Naive thymus-derived CD8-positive, alpha-beta T cell (primary cell): ENCODE measurements at regions not wholly inside any gene's neighbourhood (a gene's known extent, or its start where the extent isn't known, plus 50 kb on each side); places are given as distances from the start of the nearest gene placed in this dataset.

Source experiments
- ATAC-seq, 2 donors: fragments of 150-1000 bp; cut with Tn5 transposase in 1 of 2; sonication (Bioruptor Pico), chemical (Tn5 transposase) in 1 of 2; 1 replicate in 1 of 2; 2 replicates in 1 of 2; pipeline ENCODE4 v1.10.0; 2021; ENCODE audit warnings: mild to moderate bottlenecking in 2 of 2, moderate library complexity in 2 of 2
- POLR2A ChIA-PET: fragments of 350-600 bp; sonication (Branson Sonifier 250); formaldehyde crosslinking; loops from one replicate; lab custom pipeline; 2021; ENCODE audit warnings: antibody characterized with exemption; lab: Charles Lee
- DNase-seq, 10 donors: peaks; one replicate each; pipeline versions ENCODE4 v3.0.0 to v3.0.0-alpha.2; 2020 to 2022
- H3K27ac Mint-ChIP-seq, 10 donors: one replicate each; pipeline ENCODE4 v1.8.0; 2020 to 2022; ENCODE audit warnings: mild to moderate bottlenecking in 10 of 10, mixed read lengths in 10 of 10, moderate library complexity in 4 of 10, inconsistent platforms in 1 of 10
- H3K27me3 Mint-ChIP-seq, 5 donors: one replicate each; pipeline ENCODE4 v1.8.0; 2021 to 2022; ENCODE audit warnings: mixed read lengths in 5 of 5
- H3K36me3 Mint-ChIP-seq, 3 donors: one replicate each; pipeline ENCODE4 v1.8.0; 2020 to 2022; ENCODE audit warnings: mixed read lengths in 3 of 3, mild to moderate bottlenecking in 2 of 3, inconsistent platforms in 1 of 3
- H3K4me1 Mint-ChIP-seq, 4 donors: one replicate each; pipeline ENCODE4 v1.8.0; 2021 to 2022; ENCODE audit warnings: mixed read lengths in 4 of 4
- H3K4me3 Mint-ChIP-seq, 10 donors: one replicate each; pipeline ENCODE4 v1.8.0; 2020 to 2022; ENCODE audit warnings: mild to moderate bottlenecking in 10 of 10, mixed read lengths in 10 of 10, moderate library complexity in 6 of 10, inconsistent platforms in 1 of 10
- H3K9me3 Mint-ChIP-seq, 9 donors: one replicate each; pipeline ENCODE4 v1.8.0; 2020 to 2022; ENCODE audit warnings: mixed read lengths in 9 of 9, mild to moderate bottlenecking in 3 of 9, inconsistent platforms in 1 of 9, moderate library complexity in 1 of 9

DNA sequence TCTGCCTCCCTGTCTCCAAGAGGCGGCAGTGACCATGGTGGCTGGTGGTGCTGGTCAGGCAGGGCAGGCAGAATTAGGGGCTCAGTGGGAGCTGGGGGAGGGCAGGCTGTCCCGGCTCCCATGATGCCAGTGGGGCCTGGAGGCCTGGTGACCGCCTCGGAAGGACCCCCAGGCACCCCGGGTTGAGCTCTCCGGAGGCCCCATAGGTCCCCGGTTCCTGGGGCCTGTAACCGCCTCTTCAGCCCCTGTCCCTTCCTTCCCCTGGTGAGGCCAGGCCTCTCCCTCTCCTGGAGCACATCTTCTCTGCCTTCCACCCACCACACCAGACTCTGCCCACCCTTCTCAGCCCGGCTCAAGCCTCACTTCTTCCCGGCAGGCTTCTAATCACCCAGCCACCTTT is 117.7 kb upstream of the GSC start:
- Mint-ChIP-seq H3K27me3 (peaks cover 2 to 22% (median 12%) of the 10 kb centered on the region in 5 donors), H3K36me3 (no peaks in the 10 kb centered on the region), H3K9me3 (no peaks in the 10 kb centered on the region), H3K4me1 (no peaks in the 10 kb centered on the region), H3K4me3 (no peak overlapping the region), H3K27ac (no peak overlapping the region)
- no peak for ATAC-seq
- POLR2A ChIA-PET: no interaction called here
- DNase-seq: no peak

DNA sequence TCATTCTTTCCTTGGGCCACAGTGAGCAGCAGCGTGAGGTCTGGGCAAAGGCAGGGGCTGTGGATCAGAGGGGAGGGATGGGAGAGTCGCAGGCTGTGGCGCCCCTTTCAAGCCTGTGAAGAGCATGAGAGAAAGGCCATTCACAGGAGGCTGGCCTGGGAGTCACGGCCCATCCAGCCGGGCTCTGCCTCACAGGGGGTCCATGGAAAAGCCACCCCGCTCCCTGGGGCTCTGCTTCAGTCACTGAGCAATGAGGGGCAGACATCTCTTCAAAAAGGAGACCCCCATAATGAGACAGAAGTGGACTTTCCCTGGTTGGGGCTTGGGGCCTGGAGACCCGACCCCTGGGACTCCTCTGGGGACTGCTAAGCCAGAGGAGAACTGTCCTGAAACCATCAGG is 117.0 kb upstream of the GSC start:
- no peak overlapping the region for H3K4me3 Mint-ChIP-seq
- no peak overlapping the region for H3K27ac Mint-ChIP-seq
- peaks cover 0 to 22% (median 12%) of the 10 kb centered on the region in 5 donors for H3K27me3 Mint-ChIP-seq
- POLR2A ChIA-PET: no interaction called here
- ATAC-seq: no peak
- no peak for DNase-seq
- no peaks in the 10 kb centered on the region for H3K9me3 Mint-ChIP-seq
- H3K4me1 Mint-ChIP-seq: no peaks in the 10 kb centered on the region
- no peaks in the 10 kb centered on the region for H3K36me3 Mint-ChIP-seq

DNA sequence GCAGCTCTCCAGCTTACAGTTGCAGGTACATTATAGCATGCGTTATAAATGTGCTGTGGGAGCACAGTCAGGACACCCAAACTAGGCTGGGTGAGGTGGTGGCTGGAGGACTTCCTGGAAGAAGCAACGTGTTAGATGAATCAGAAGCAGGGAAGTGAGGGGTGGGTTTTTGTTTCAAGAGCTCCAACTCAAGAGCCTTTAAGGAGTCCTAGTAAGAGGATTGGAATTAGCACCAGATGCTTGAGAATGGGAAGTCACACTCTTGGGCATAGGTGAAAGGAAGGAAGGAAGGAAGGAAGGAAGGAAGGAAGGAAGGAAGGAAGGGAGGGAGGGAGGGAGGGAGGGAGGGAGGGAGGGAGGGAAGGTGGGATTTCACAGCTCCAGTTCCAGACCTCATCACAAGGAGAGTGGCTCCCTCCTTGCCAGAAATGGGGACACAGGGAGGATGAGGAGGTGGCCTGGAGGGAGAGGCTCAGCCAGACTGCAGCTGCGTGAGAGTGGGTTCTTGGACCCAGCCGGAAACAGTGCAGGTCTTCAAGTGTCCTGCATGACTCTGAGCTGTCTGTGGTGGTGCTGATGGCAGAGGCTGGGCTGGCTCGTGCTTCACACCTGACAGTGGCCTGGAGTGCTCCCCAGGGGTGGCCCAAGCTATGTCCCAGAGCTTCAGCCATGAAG is 115.7 kb upstream of the GSC start:
- Mint-ChIP-seq H3K27ac (peak overlapping the region in 1 of 10 donors; percentile 5), H3K4me1 (no peaks in the 10 kb centered on the region), H3K4me3 (no peak overlapping the region), H3K36me3 (no peaks in the 10 kb centered on the region), H3K27me3 (peaks cover 0 to 22% (median 12%) of the 10 kb centered on the region in 5 donors), H3K9me3 (no peaks in the 10 kb centered on the region)
- DNase-seq (no peak), ATAC-seq (no peak)
- POLR2A ChIA-PET: interaction anchor here (0.6 kb wide), 1 partner anchor 9 kb away, joined by 3 read pairs; no protein-coding TSS in a partner anchor

DNA sequence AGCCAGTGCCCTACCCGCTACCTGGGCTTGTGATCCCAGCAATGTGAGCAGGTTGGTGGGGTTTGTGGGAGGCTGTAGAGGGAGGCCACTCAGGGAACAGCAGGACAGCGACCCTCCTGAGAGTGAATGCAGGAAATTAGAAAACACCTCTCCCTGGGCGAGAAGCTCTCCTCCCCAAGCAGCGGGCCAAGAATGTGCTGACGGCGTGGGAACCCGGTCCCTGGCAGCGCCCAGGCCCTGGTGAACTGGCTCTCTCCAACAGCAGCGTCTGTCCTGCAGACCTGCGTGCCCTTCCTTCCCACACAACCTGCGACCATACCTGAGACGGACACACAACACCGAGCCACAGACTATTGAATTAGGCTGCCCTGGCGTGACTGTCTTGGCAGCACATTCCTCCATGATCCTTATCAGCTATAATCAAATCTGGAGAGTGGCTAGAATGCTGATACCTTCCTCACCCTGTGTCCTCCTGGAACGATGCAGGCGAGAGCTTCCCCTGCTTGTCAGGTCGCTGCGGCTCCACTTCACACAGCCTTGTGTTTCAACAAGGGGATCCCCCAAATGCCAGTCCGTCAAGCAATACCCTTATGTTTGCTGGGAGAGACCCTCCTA is 114.8 kb upstream of the GSC start:
- H3K4me3 Mint-ChIP-seq: no peak overlapping the region
- no peak for ATAC-seq
- H3K27me3 Mint-ChIP-seq: peaks cover 0 to 22% (median 12%) of the 10 kb centered on the region in 5 donors
- H3K27ac Mint-ChIP-seq: no peak overlapping the region
- POLR2A ChIA-PET: interaction anchor here (0.6 kb wide), 1 partner anchor 10 kb away, joined by 3 read pairs; no protein-coding TSS in a partner anchor
- no peak for DNase-seq
- H3K9me3 Mint-ChIP-seq: no peaks in the 10 kb centered on the region
- no peaks in the 10 kb centered on the region for H3K36me3 Mint-ChIP-seq
- no peaks in the 10 kb centered on the region for H3K4me1 Mint-ChIP-seq

DNA sequence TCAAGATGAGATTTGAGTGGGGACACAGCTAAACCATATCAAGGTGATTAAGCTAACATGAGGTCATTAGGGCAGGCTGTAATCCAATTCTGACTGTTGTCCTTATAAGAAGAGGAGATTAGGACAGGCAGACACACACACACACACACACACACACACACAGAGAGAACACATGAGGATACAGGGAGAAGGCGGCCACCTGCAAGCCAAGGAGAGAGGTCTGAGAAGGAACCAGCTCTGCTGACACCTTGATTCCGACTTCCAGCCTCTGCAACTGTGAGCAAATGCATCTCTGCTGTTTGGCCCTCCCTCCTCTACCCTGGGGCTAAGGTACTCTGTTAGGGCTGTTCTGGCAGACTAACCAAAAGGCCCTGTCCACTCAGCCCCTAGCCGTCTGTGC is 112.5 kb upstream of the GSC start:
- POLR2A ChIA-PET: no interaction called here

DNA sequence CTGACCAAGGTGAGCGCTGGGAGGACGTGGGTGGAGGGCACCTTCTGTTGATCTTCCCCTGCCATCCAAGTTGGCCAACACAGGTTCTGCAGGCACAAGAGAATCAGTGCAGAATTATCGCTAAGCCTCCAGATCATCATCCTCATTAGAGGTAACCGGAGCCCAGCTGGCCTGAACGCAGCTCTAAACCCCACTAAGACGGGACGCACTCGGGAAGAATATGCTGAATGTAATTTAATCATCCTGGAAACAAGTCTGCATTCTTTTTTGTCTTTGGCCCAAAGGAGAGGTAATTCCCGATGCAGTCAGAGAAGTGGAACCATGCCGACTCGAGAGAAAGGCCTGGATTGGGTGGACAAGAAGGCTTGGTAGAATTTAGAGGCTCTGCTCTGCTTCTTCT is 111.0 kb upstream of the GSC start:
- Mint-ChIP-seq H3K9me3 (no peaks in the 10 kb centered on the region), H3K27me3 (peaks cover 7 to 41% (median 15%) of the 10 kb centered on the region in 5 donors), H3K4me3 (no peak overlapping the region), H3K27ac (no peak overlapping the region), H3K4me1 (no peaks in the 10 kb centered on the region), H3K36me3 (no peaks in the 10 kb centered on the region)
- no peak for DNase-seq
- POLR2A ChIA-PET: no interaction called here
- no peak for ATAC-seq

More for the DNA sequence above, 112.5 kb upstream of the GSC start:
- Mint-ChIP-seq H3K27ac (no peak overlapping the region), H3K4me3 (no peak overlapping the region), H3K4me1 (no peaks in the 10 kb centered on the region), H3K27me3 (peaks cover 1 to 28% (median 13%) of the 10 kb centered on the region in 5 donors), H3K9me3 (no peaks in the 10 kb centered on the region), H3K36me3 (no peaks in the 10 kb centered on the region)
- ATAC-seq (no peak), DNase-seq (no peak)

DNA sequence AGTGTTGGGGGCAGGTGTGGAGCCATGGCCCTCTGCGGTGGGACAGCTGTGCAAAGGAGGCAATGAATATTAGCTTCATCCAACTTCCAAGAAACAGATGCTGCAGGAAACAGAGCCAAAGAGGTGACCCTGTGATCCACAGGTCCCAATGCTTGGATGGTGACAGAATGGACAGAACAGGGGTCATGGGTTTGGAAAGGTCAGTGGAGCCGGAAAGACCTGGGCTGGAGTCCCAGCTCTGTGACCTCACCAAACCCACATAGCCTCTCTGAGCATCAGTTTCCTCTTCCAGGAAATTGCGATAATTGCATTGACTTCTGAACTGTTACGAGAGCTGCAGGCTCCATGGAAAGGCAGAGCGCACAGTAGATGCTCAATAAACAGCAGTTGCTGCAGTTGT is 110.2 kb upstream of the GSC start:
- H3K27ac Mint-ChIP-seq: no peak overlapping the region
- DNase-seq (no peak), ATAC-seq (no peak)
- no peaks in the 10 kb centered on the region for H3K9me3 Mint-ChIP-seq
- POLR2A ChIA-PET: no interaction called here
- no peaks in the 10 kb centered on the region for H3K36me3 Mint-ChIP-seq
- H3K4me1 Mint-ChIP-seq: no peaks in the 10 kb centered on the region
- H3K4me3 Mint-ChIP-seq: no peak overlapping the region
- peaks cover 9 to 41% (median 17%) of the 10 kb centered on the region in 5 donors for H3K27me3 Mint-ChIP-seq

DNA sequence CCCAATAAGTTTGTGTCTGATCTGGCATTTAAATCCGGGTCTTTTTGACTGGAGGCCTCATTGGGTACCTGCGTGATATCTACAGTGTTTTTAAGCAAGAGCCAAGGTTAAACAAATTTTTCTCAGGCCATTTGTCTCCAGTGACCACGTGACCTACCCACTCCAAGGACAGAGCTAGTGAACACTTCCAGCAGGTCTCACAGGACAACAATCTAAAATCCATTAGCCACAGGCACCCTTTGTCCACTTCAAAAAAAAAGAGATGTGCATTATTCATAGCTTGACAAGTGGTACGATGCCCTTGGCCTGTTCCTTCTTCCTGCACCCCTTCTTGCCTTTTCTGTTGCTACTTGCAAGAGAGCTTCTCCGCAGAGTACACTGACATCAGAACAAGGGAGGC is 109.6 kb upstream of the GSC start:
- Mint-ChIP-seq H3K36me3 (no peaks in the 10 kb centered on the region), H3K9me3 (no peaks in the 10 kb centered on the region), H3K4me1 (no peaks in the 10 kb centered on the region), H3K4me3 (no peak overlapping the region), H3K27ac (no peak overlapping the region), H3K27me3 (peaks cover 11 to 44% (median 15%) of the 10 kb centered on the region in 5 donors)
- DNase-seq (no peak), ATAC-seq (no peak)
- POLR2A ChIA-PET: no interaction called here

DNA sequence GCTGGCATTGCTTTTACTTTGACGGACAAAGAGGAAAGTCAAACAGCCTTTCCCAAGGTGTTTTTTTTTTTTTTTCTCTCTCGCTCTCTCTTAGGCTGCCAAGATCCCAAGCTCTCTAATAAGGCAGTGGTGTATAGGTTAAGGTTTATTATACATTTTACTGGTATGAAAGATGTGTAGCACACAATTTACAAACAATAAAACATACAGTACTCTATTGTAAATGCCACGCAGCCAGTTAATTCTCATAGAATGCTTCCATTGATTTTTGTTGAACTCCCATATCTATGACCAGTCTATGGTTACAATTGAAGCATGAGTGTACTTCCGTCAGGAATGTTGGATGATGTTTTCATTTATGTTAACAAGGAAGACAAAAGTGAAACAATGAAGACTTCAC is 106.4 kb upstream of the GSC start:
- no peaks in the 10 kb centered on the region for H3K4me1 Mint-ChIP-seq
- no peak for DNase-seq
- H3K9me3 Mint-ChIP-seq: no peaks in the 10 kb centered on the region
- peaks cover 15 to 67% (median 23%) of the 10 kb centered on the region in 5 donors for H3K27me3 Mint-ChIP-seq
- H3K27ac Mint-ChIP-seq: no peak overlapping the region
- no peak for ATAC-seq
- H3K4me3 Mint-ChIP-seq: no peak overlapping the region
- POLR2A ChIA-PET: no interaction called here
- H3K36me3 Mint-ChIP-seq: no peaks in the 10 kb centered on the region

DNA sequence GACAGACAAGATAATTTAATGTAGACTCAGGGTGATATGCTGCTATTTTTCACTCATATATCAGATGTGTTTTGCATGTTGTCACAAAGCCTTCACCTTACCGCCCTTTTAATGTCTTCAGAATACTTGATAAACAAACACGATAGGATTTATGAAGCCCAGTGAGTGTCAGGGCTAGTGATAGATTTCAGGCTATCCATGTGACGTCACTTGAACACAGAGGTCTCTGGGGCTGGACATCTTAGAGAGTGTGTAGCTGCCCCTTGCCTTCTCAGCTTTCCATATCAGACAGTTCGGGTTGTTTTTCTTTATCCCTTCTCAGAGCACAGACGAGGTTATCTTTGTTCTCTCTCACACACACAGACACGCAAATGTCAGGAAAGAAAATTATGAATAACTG is 105.3 kb upstream of the GSC start:
- no peak for ATAC-seq
- Mint-ChIP-seq H3K4me3 (no peak overlapping the region), H3K9me3 (no peaks in the 10 kb centered on the region), H3K4me1 (no peaks in the 10 kb centered on the region), H3K27me3 (peaks cover 17 to 77% (median 24%) of the 10 kb centered on the region in 5 donors), H3K27ac (peak overlapping the region in 1 of 10 donors; percentile 1), H3K36me3 (no peaks in the 10 kb centered on the region)
- POLR2A ChIA-PET: no interaction called here
- DNase-seq: no peak

DNA sequence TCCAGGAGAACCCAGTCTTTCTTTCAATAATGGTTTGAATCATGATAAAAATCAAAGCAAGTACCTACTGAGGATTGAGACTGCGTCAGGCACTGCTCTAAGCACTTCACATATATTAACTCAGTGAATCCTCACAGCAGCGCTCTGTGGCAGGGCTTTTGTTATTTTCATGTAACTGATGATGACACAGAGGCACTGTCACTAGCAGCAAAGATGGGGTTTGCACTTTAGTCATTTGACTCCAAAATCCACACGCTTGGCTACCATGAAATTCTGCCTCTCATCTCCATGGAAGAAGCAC is 98.8 kb upstream of the GSC start:
- POLR2A ChIA-PET: no interaction called here
- H3K27me3 Mint-ChIP-seq: peaks cover 15 to 56% (median 32%) of the 10 kb centered on the region in 5 donors

DNA sequence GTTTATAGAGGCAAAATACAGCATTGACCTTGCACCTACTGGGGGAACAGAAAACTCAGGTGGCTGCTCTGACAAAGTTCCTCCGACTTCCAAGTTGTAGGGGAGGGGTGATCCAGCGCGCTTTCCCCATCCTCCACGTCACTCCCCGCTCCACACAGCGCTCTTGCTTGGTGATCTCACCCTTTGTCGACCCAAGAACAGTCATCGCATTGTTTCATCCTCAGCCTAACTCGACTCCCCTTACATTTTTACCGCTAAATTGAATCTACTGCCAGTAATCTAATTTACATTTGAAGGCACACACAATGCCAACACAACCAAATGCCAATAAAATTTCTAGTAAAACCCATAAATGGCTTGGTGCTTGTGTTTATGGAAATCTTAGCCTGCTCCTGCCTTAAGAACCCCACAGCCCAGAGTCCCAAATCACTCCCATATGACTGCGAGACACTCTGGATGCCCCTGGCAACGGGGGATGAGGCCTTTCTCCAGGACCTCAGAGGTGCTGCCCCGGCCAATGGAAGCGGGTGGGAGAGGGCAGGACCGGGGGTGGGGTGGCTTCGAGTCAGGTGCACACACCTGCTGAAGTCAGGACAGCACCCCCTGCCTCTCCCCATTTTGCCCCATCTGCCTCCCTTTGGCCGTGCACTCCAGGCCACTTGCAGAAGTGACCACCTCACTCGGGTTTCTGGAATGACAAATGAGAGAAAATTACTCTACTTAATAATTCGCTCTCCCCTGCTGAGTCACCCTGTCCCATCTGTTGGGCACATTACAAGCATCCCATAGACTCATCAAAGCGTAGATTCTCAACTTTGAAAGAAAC is 98.2 kb upstream of the GSC start:
- H3K4me3 Mint-ChIP-seq: no peak overlapping the region
- peaks cover 15 to 53% (median 29%) of the 10 kb centered on the region in 5 donors for H3K27me3 Mint-ChIP-seq
- POLR2A ChIA-PET: no interaction called here
- H3K36me3 Mint-ChIP-seq: peaks cover 0 to 2% (median 0%) of the 10 kb centered on the region in 3 donors
- ATAC-seq (no peak), DNase-seq (no peak)
- peak overlapping the region in 1 of 10 donors; percentile 20 for H3K27ac Mint-ChIP-seq
- H3K9me3 Mint-ChIP-seq: no peaks in the 10 kb centered on the region
- peaks cover 0 to 3% (median 0%) of the 10 kb centered on the region in 4 donors for H3K4me1 Mint-ChIP-seq

More for the DNA sequence above, 98.8 kb upstream of the GSC start:
- Mint-ChIP-seq H3K4me1 (peaks cover 0 to 3% (median 0%) of the 10 kb centered on the region in 4 donors), H3K4me3 (no peak overlapping the region), H3K27ac (no peak overlapping the region), H3K9me3 (no peaks in the 10 kb centered on the region), H3K36me3 (peaks cover 0 to 2% (median 0%) of the 10 kb centered on the region in 3 donors)
- no peak for DNase-seq
- ATAC-seq: no peak

DNA sequence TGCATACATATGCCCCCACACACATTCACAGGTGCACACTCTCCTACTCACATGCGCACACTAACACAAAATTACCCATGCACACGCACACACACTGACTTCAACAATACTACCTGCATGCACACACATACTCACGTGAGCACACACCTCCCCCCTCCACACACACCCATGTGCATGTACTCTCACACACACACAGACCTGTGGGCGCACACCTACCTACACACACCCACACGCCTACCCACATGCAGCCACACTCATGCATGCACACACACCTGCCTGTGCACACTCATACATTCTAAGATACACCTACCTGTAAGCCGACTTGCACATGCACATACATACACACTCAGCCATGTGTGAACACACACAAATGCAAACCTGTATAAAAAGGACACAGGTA is 97.3 kb upstream of the GSC start:
- no peak overlapping the region for H3K4me3 Mint-ChIP-seq
- DNase-seq: no peak
- POLR2A ChIA-PET: no interaction called here
- peaks cover 15 to 59% (median 29%) of the 10 kb centered on the region in 5 donors for H3K27me3 Mint-ChIP-seq
- ATAC-seq: no peak
- H3K4me1 Mint-ChIP-seq: peaks cover 0 to 3% (median 0%) of the 10 kb centered on the region in 4 donors
- H3K27ac Mint-ChIP-seq: peak overlapping the region in 1 of 10 donors; percentile 4
- peaks cover 0 to 2% (median 0%) of the 10 kb centered on the region in 3 donors for H3K36me3 Mint-ChIP-seq
- H3K9me3 Mint-ChIP-seq: no peaks in the 10 kb centered on the region
